ENCODE measurements at regions not wholly inside any gene's neighbourhood (a gene's known extent, or its start where the extent isn't known, plus 50 kb on each side); places are given as distances from the start of the nearest gene placed in this dataset.

DNA sequence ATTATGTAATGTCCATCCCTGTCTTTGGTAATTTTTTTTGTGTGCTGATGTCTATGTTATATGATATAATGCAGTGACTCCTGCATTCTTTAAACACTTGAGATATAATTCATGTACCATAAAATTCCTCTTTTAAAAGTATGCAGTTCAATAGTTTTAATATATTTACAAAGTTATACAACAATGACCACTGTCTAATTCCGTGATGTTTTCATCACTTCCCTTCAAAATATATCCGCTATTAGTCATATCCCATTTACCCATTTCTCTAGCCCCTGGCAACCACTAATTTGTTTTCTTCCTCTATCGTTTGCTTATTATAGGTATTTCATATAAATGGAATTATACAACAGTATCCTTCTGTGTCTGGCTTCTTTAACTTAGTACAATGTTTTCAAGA lies 64.9 kb upstream of the SUCLG2 start:
- TF ChIP-seq ARNTL (CRISPR knock-in tag; IDR thresholded peaks at IDR 0.05; ENCODE audit: borderline replicate concordance, low read depth), result no peak
- TF ChIP-seq, protein P1, sequence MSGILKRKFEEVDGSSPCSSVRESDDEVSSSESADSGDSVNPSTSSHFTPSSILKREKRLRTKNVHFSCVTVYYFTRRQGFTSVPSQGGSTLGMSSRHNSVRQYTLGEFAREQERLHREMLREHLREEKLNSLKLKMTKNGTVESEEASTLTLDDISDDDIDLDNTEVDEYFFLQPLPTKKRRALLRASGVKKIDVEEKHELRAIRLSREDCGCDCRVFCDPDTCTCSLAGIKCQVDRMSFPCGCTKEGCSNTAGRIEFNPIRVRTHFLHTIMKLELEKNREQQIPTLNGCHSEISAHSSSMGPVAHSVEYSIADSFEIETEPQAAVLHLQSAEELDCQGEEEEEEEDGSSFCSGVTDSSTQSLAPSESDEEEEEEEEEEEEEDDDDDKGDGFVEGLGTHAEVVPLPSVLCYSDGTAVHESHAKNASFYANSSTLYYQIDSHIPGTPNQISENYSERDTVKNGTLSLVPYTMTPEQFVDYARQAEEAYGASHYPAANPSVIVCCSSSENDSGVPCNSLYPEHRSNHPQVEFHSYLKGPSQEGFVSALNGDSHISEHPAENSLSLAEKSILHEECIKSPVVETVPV (CRISPR knock-in tag; IDR thresholded peaks at IDR 0.05), result no peak
- TF ChIP-seq, protein P2, sequence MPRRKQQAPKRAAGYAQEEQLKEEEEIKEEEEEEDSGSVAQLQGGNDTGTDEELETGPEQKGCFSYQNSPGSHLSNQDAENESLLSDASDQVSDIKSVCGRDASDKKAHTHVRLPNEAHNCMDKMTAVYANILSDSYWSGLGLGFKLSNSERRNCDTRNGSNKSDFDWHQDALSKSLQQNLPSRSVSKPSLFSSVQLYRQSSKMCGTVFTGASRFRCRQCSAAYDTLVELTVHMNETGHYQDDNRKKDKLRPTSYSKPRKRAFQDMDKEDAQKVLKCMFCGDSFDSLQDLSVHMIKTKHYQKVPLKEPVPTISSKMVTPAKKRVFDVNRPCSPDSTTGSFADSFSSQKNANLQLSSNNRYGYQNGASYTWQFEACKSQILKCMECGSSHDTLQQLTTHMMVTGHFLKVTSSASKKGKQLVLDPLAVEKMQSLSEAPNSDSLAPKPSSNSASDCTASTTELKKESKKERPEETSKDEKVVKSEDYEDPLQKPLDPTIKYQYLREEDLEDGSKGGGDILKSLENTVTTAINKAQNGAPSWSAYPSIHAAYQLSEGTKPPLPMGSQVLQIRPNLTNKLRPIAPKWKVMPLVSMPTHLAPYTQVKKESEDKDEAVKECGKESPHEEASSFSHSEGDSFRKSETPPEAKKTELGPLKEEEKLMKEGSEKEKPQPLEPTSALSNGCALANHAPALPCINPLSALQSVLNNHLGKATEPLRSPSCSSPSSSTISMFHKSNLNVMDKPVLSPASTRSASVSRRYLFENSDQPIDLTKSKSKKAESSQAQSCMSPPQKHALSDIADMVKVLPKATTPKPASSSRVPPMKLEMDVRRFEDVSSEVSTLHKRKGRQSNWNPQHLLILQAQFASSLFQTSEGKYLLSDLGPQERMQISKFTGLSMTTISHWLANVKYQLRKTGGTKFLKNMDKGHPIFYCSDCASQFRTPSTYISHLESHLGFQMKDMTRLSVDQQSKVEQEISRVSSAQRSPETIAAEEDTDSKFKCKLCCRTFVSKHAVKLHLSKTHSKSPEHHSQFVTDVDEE (CRISPR knock-in tag; IDR thresholded peaks at IDR 0.05), result no peak
- TF ChIP-seq TOX (CRISPR knock-in tag; IDR thresholded peaks at IDR 0.05; ENCODE audit: borderline replicate concordance), result no peak
- TF ChIP-seq CSDC2 (CRISPR knock-in tag; IDR thresholded peaks at IDR 0.05), result no peak
- TF ChIP-seq, protein P3, sequence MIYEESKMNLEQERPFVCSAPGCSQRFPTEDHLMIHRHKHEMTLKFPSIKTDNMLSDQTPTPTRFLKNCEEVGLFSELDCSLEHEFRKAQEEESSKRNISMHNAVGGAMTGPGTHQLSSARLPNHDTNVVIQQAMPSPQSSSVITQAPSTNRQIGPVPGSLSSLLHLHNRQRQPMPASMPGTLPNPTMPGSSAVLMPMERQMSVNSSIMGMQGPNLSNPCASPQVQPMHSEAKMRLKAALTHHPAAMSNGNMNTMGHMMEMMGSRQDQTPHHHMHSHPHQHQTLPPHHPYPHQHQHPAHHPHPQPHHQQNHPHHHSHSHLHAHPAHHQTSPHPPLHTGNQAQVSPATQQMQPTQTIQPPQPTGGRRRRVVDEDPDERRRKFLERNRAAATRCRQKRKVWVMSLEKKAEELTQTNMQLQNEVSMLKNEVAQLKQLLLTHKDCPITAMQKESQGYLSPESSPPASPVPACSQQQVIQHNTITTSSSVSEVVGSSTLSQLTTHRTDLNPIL (CRISPR knock-in tag; IDR thresholded peaks at IDR 0.05; ENCODE audit: low read depth), result no peak
- TF ChIP-seq ESRRG (CRISPR knock-in tag; IDR thresholded peaks at IDR 0.05), result no peak
- TF ChIP-seq ZFP3 (CRISPR knock-in tag; IDR thresholded peaks at IDR 0.05), result no peak
- TF ChIP-seq GLIS3 (CRISPR knock-in tag; IDR thresholded peaks at IDR 0.05), result no peak
- TF ChIP-seq ISL1 (CRISPR knock-in tag; IDR thresholded peaks at IDR 0.05), result no peak
- no peak for TF ChIP-seq BACH2 (CRISPR knock-in tag; IDR thresholded peaks at IDR 0.05; ENCODE audit: borderline replicate concordance)
- TF ChIP-seq RARB (CRISPR knock-in tag; IDR thresholded peaks at IDR 0.05), result no peak
- no peak for ATAC-seq

DNA sequence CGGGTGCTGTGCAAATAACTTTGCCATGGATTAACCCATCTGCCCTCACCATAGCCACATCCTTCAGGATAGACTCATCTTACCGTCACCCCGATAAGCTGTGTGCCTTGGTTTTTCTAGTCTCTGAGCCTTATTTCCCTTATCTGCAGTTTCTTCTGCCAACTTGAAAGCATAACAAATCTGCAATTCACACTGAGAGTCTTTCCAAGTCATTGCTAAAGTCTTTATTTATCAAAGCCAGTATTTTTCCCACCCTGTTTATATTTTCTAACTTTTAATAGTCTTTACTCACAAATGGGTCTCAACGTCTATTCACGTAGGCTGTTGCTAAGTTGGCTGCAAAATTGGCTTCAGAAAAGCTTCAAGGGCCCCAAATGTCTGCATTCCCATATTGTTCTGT lies 61.6 kb upstream of the SUCLG2 start:
- no peak for ATAC-seq
- TF ChIP-seq SNAI2 (CRISPR knock-in tag; IDR thresholded peaks at IDR 0.05) (no peak), ZNF565 (CRISPR knock-in tag; conservative IDR thresholded peaks at IDR 0.05; ENCODE audit: low read depth) (no peak)
- TF ChIP-seq, protein P4, sequence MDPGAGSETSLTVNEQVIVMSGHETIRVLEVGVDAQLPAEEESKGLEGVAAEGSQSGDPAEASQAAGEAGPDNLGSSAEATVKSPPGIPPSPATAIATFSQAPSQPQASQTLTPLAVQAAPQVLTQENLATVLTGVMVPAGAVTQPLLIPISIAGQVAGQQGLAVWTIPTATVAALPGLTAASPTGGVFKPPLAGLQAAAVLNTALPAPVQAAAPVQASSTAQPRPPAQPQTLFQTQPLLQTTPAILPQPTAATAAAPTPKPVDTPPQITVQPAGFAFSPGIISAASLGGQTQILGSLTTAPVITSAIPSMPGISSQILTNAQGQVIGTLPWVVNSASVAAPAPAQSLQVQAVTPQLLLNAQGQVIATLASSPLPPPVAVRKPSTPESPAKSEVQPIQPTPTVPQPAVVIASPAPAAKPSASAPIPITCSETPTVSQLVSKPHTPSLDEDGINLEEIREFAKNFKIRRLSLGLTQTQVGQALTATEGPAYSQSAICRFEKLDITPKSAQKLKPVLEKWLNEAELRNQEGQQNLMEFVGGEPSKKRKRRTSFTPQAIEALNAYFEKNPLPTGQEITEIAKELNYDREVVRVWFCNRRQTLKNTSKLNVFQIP (CRISPR knock-in tag; IDR thresholded peaks at IDR 0.05; ENCODE audit: borderline replicate concordance, low read depth), result no peak

DNA sequence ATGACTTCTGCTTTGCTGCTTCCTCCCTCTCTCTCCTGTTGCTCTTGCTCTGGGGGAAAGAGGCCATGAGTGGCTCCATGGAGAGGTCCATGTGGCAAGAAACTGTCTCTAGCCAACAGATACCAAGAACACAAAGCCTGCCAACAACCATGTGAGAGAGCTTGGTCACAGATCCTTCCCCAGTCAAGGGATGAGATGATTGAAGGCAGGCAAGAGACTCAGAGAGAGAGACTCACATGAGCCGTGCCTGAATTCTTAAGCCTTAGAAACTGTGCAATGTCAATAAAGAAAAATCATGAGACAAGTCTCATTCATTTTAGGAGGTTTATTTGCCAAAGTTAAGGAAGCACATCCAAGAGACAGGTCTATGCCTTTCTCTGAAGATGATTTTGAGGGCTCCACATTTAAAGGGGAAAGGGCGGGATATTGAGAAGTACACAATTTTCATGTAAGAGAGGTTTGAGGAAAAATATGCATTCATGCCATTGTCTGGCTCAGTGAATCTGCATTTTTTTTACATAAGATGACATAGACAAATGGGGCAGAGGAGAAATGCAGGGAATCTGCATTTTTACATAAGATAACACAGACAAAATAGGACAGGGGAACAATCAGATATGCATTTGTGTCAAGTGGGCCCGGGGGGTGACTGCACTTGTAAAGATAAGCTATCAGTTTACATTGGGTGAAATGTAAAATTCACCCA lies 59.5 kb upstream of the SUCLG2 start:
- ATAC-seq, result no peak
- TF ChIP-seq ARNTL (CRISPR knock-in tag; IDR thresholded peaks at IDR 0.05; ENCODE audit: borderline replicate concordance, low read depth) (no peak), TOX (CRISPR knock-in tag; IDR thresholded peaks at IDR 0.05; ENCODE audit: borderline replicate concordance) (no peak)

DNA sequence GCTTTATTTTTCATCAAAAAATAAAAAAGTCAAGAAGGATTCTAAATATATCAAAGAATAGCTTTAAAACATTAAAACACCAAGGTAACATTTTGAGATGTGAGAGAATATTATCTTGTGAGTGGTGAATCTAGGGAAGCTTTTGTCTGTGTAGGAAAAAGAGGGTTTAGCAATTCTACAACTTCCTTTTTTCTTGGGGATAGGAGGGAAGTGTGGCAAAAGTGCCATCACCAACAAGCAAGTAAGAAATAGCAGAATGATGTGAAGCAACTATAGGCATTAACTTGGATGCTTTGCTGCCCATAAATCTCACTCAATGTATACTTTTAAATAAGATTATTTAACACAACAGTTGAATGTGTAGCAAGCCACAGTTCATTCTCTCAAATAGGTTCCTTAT lies 57.8 kb upstream of the SUCLG2 start:
- TF ChIP-seq ARNTL (CRISPR knock-in tag; IDR thresholded peaks at IDR 0.05; ENCODE audit: borderline replicate concordance, low read depth), result no peak
- no peak for TF ChIP-seq ZFP30 (CRISPR knock-in tag; IDR thresholded peaks at IDR 0.05)
- no peak for TF ChIP-seq RARB (CRISPR knock-in tag; IDR thresholded peaks at IDR 0.05)
- TF ChIP-seq ZNF70 (CRISPR knock-in tag; IDR thresholded peaks at IDR 0.05), result no peak
- TF ChIP-seq SNAI2 (CRISPR knock-in tag; IDR thresholded peaks at IDR 0.05), result no peak
- no peak for TF ChIP-seq PPARA (CRISPR knock-in tag; IDR thresholded peaks at IDR 0.05; ENCODE audit: borderline replicate concordance)
- TF ChIP-seq CSDC2 (CRISPR knock-in tag; IDR thresholded peaks at IDR 0.05), result no peak
- TF ChIP-seq OSR1 (CRISPR knock-in tag; IDR thresholded peaks at IDR 0.05), result no peak
- no peak for ATAC-seq

DNA sequence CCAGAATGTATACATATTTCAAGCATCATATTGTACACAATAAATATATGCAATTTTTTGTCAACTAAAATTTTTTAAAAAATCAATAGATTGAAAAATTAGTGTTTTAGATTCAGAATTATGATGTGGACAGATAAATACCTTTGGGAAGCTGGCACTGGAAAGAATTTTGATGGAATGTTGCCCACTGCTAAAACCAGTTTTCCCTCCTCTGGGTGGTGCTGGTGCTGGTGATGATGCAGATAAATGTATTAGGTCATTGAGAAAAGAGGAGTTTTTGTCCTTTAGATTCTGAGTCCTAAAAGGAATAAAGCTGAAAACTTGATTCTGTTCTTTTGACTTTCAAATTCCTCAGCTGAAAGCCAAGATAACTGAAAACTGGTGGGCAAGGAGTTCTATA lies 56.0 kb upstream of the SUCLG2 start:
- TF ChIP-seq GLIS3 (CRISPR knock-in tag; IDR thresholded peaks at IDR 0.05) (no peak), ARNTL (CRISPR knock-in tag; IDR thresholded peaks at IDR 0.05; ENCODE audit: borderline replicate concordance, low read depth) (no peak), ZNF8 (CRISPR knock-in tag; IDR thresholded peaks at IDR 0.05) (no peak), ZNF565 (CRISPR knock-in tag; conservative IDR thresholded peaks at IDR 0.05; ENCODE audit: low read depth) (no peak), ZFP30 (CRISPR knock-in tag; IDR thresholded peaks at IDR 0.05) (no peak), TOX (CRISPR knock-in tag; IDR thresholded peaks at IDR 0.05; ENCODE audit: borderline replicate concordance) (no peak), SNAI2 (CRISPR knock-in tag; IDR thresholded peaks at IDR 0.05) (no peak), TCF4 (CRISPR knock-in tag; IDR thresholded peaks at IDR 0.05; ENCODE audit: borderline replicate concordance) (no peak), OSR1 (CRISPR knock-in tag; IDR thresholded peaks at IDR 0.05) (no peak)
- TF ChIP-seq, protein P3 (CRISPR knock-in tag; IDR thresholded peaks at IDR 0.05; ENCODE audit: low read depth), result no peak
- TF ChIP-seq, protein P5, sequence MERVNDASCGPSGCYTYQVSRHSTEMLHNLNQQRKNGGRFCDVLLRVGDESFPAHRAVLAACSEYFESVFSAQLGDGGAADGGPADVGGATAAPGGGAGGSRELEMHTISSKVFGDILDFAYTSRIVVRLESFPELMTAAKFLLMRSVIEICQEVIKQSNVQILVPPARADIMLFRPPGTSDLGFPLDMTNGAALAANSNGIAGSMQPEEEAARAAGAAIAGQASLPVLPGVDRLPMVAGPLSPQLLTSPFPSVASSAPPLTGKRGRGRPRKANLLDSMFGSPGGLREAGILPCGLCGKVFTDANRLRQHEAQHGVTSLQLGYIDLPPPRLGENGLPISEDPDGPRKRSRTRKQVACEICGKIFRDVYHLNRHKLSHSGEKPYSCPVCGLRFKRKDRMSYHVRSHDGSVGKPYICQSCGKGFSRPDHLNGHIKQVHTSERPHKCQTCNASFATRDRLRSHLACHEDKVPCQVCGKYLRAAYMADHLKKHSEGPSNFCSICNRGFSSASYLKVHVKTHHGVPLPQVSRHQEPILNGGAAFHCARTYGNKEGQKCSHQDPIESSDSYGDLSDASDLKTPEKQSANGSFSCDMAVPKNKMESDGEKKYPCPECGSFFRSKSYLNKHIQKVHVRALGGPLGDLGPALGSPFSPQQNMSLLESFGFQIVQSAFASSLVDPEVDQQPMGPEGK (CRISPR knock-in tag; IDR thresholded peaks at IDR 0.05; ENCODE audit: borderline replicate concordance), result no peak
- ATAC-seq, result no peak

Measured in SK-N-SH treated with all-trans-retinoic acid at 6 μM for 48 hours (cell line).